HCT116 (cell line): ENCODE measurements at regions not wholly inside any gene's neighbourhood (a gene's known extent, or its start where the extent isn't known, plus 50 kb on each side); places are given as distances from the start of the nearest gene placed in this dataset.

Experiments used
- ATAC-seq: fragments of 200-7000 bp; cut with Tn5 transposase; 2 replicates; pipeline ENCODE4 v1.9.1; 2020; ENCODE audit warnings: mild to moderate bottlenecking, moderate library complexity
- BruUV-seq: library from RNA; stranded (reverse); fragments of 400-500 nt; replicated peaks from 2 replicates; lab custom pipeline; 2021; lab: Mats Ljungman, UMichigan
- CTCF ChIA-PET: fragments of 300-600 bp; sonication (Branson Sonifier 250); formaldehyde crosslinking; loops from one replicate; lab custom pipeline; 2021; ENCODE audit warnings: antibody characterized with exemption; lab: Charles Lee
- POLR2A ChIA-PET: fragments of 300-600, 350-600 bp; sonication (Branson Sonifier 250); formaldehyde crosslinking; loops from one replicate; lab custom pipeline; 2021; ENCODE audit warnings: antibody characterized with exemption; lab: Charles Lee
- RAD21 ChIA-PET, 2 experiments: fragments of 300-600 bp; sonication (Branson Sonifier 250); formaldehyde crosslinking; loops; one replicate each; lab custom pipeline; 2023; ENCODE audit warnings: low total read pairs in 2 of 2; ENCODE audit not compliant: uncharacterized antibody in 2 of 2, unreplicated experiment in 2 of 2, low non-redundant PET in 1 of 2; lab: Charles Lee
- DNase-seq: peaks from one replicate; pipeline ENCODE4 v3.0.0-alpha.2; 2010; ENCODE audit warnings: low read depth, low spot score
- H2AFZ ChIP-seq: fragments of 200-600 bp; shearing (Covaris generic), sonication (generic); 2 replicates; pipeline ENCODE4 v1.6.1; 2017; ENCODE audit warnings: low read depth, mixed run types, mixed read lengths, antibody characterized with exemption, low read length; ENCODE audit not compliant: poor library complexity, severe bottlenecking
- H3K27ac ChIP-seq: 2 replicates; pipeline ENCODE4 v1.5.1; 2012; ENCODE audit warnings: low read depth, low read length
- H3K27me3 ChIP-seq: fragments of 200-600 bp; sonication (generic); 2 replicates; pipeline ENCODE4 v1.6.1; 2016; ENCODE audit warnings: mixed run types, low read length, mixed read lengths; ENCODE audit not compliant: insufficient read depth
- H3K36me3 ChIP-seq, 2 experiments: fragments of 200-500 bp in 1 of 2; fragments of 200-600 bp in 1 of 2; sonication (Bioruptor generic) in 1 of 2; sonication (generic) in 1 of 2; 2 replicates each; pipeline versions ENCODE4 v1.5.1 to v1.6.1; 2014 to 2016; ENCODE audit warnings: low read length in 2 of 2, inconsistent platforms in 1 of 2, mixed read lengths in 1 of 2, mixed run types in 1 of 2; ENCODE audit not compliant: insufficient read depth in 2 of 2, control insufficient read depth in 1 of 2
- H3K4me1 ChIP-seq, 2 experiments: fragments of 200-600 bp in 1 of 2; sonication (generic) in 1 of 2; 2 replicates each; pipeline versions ENCODE4 v1.5.1 to v1.6.1; 2012 to 2017; ENCODE audit warnings: low read length in 2 of 2, inconsistent platforms in 1 of 2, mild to moderate bottlenecking in 1 of 2, mixed read lengths in 1 of 2, mixed run types in 1 of 2, moderate library complexity in 1 of 2; ENCODE audit not compliant: insufficient read depth in 2 of 2, control insufficient read depth in 1 of 2
- H3K4me2 ChIP-seq: fragments of 200-600 bp; sonication (generic); 2 replicates; pipeline ENCODE4 v1.6.1; 2017; ENCODE audit warnings: mixed run types, low read length, mixed read lengths
- H3K4me3 ChIP-seq, 2 experiments: fragments of 200-600 bp in 1 of 2; sonication (generic) in 1 of 2; replicated peaks in 1 of 2; 2 replicates each; pipeline ENCODE4 v1.5.1; 2011 to 2016; ENCODE audit warnings: low read length in 2 of 2, control low read depth in 1 of 2, low read depth in 1 of 2, mild to moderate bottlenecking in 1 of 2, mixed read lengths in 1 of 2, mixed run types in 1 of 2
- H3K79me2 ChIP-seq: fragments of 200-600 bp; sonication (generic); 2 replicates; pipeline ENCODE4 v1.6.1; 2017; ENCODE audit warnings: mild to moderate bottlenecking, mixed run types, low read length, moderate library complexity, mixed read lengths; ENCODE audit not compliant: insufficient read depth
- H3K9ac ChIP-seq: fragments of 200-600 bp; sonication (generic); 2 replicates; pipeline ENCODE4 v1.6.1; 2016; ENCODE audit warnings: low read length, mixed read lengths
- H3K9me2 ChIP-seq: fragments of 200-600 bp; sonication (generic), shearing (Covaris generic); 2 replicates; pipeline ENCODE4 v1.6.1; 2017; ENCODE audit warnings: mixed run types, mild to moderate bottlenecking, moderate library complexity; ENCODE audit not compliant: insufficient read depth
- H3K9me3 ChIP-seq, 2 experiments: fragments of 200-500 bp in 1 of 2; fragments of 200-600 bp in 1 of 2; sonication (Bioruptor generic) in 1 of 2; sonication (generic) in 1 of 2; 2 replicates each; pipeline ENCODE4 v1.6.1; 2014 to 2017; ENCODE audit warnings: low read length in 2 of 2, mixed read lengths in 2 of 2, inconsistent platforms in 1 of 2, low read depth in 1 of 2, mild to moderate bottlenecking in 1 of 2, mixed run types in 1 of 2, moderate library complexity in 1 of 2; ENCODE audit not compliant: control insufficient read depth in 1 of 2, insufficient read depth in 1 of 2
- H4K20me1 ChIP-seq: fragments of 200-600 bp; sonication (generic), shearing (Covaris generic); 2 replicates; pipeline ENCODE4 v1.6.1; 2017; ENCODE audit warnings: mixed run types, mild to moderate bottlenecking, moderate library complexity; ENCODE audit not compliant: insufficient read depth
- ATF3 ChIP-seq: IDR thresholded peaks from 2 replicates; pipeline ENCODE4 v1.6.1; 2012
- CBX3 ChIP-seq: IDR thresholded peaks from 2 replicates; pipeline ENCODE4 v1.6.1; 2012; ENCODE audit warnings: low read depth
- CEBPB ChIP-seq: IDR thresholded peaks from 2 replicates; pipeline ENCODE4 v1.6.1; 2012; ENCODE audit warnings: low read depth
- CTCF ChIP-seq, 3 experiments: fragments of 200-600 bp in 1 of 3; sonication (generic) in 1 of 3; IDR thresholded peaks in 2 of 3; conservative IDR thresholded peaks in 1 of 3; 2 replicates each; pipeline ENCODE4 v1.5.1; 2012 to 2017; ENCODE audit warnings: low read depth in 2 of 3, low read length in 2 of 3, antibody characterized with exemption in 1 of 3, borderline replicate concordance in 1 of 3, control low read depth in 1 of 3, mild to moderate bottlenecking in 1 of 3, mixed read lengths in 1 of 3, mixed run types in 1 of 3, moderate library complexity in 1 of 3; ENCODE audit not compliant: insufficient read depth in 1 of 3
- EGR1 ChIP-seq: IDR thresholded peaks from 2 replicates; pipeline ENCODE4 v1.6.1; 2012; ENCODE audit warnings: low read depth
- EZH2 ChIP-seq: fragments of 200-600 bp; sonication (generic); IDR thresholded peaks from 2 replicates; pipeline ENCODE4 v1.6.1; 2017; ENCODE audit warnings: antibody characterized with exemption, mixed run types
- EZH2phosphoT487 ChIP-seq: fragments of 200-600 bp; IDR thresholded peaks from 2 replicates; pipeline ENCODE4 v1.6.1; 2018; ENCODE audit warnings: antibody characterized with exemption, borderline replicate concordance
- FOSL1 ChIP-seq: IDR thresholded peaks from 2 replicates; pipeline ENCODE4 v1.6.1; 2012; ENCODE audit warnings: low read depth
- RAD21 ChIP-seq: IDR thresholded peaks from 2 replicates; pipeline ENCODE4 v1.6.1; 2012; ENCODE audit warnings: low read depth, mild to moderate bottlenecking
- REST ChIP-seq: IDR thresholded peaks from 2 replicates; pipeline ENCODE4 v1.6.1; 2012; ENCODE audit warnings: low read depth
- SIN3A ChIP-seq: IDR thresholded peaks from 2 replicates; pipeline ENCODE4 v1.6.1; 2012; ENCODE audit warnings: low read depth
- SRF ChIP-seq: IDR thresholded peaks from 2 replicates; pipeline ENCODE4 v1.6.1; 2012; ENCODE audit warnings: low read depth
- TCF7L2 ChIP-seq: IDR thresholded peaks from 2 replicates; pipeline ENCODE4 v1.7.0; 2011; ENCODE audit warnings: borderline replicate concordance, inconsistent platforms; ENCODE audit not compliant: insufficient read depth, insufficient read length; ENCODE audit errors: extremely low read depth
- YY1 ChIP-seq: IDR thresholded peaks from 2 replicates; pipeline ENCODE4 v1.6.1; 2011; ENCODE audit warnings: low read length, low read depth, moderate library complexity, mild to moderate bottlenecking; ENCODE audit not compliant: insufficient replicate concordance; ENCODE audit errors: extremely low read depth
- ZBTB33 ChIP-seq: IDR thresholded peaks from 2 replicates; pipeline ENCODE4 v1.6.1; 2011; ENCODE audit warnings: mild to moderate bottlenecking, low read length, moderate library complexity; ENCODE audit not compliant: insufficient replicate concordance; ENCODE audit errors: extremely low read depth
- ZFX ChIP-seq: fragments of 450-650 bp; IDR thresholded peaks from 2 replicates; pipeline ENCODE4 v1.6.1; 2017
- ZNF274 ChIP-seq: fragments of 200-500 bp; sonication (Bioruptor generic); IDR thresholded peaks from 2 replicates; pipeline ENCODE4 v1.6.1; 2014; ENCODE audit warnings: mild to moderate bottlenecking, low read depth, low read length, inconsistent platforms
- intact Hi-C: fragments of 100-400 bp; cut with micrococcal nuclease; formaldehyde crosslinking; loops from 2 replicates; pipeline ENCODE4 v1.10.0; 2022
- TF ChIP-seq, protein P1 (sequence below): IDR thresholded peaks from 2 replicates; pipeline ENCODE4 v1.6.1; 2012

GRCh38 chr15:31905054-31905453 lies 125.3 kb upstream of the CHRNA7 start:
- TF ChIP-seq ZNF274: no peak
- no peak for TF ChIP-seq EZH2phosphoT487
- TF ChIP-seq TCF7L2: no peak
- TF ChIP-seq EGR1: no peak
- no peak for TF ChIP-seq REST
- TF ChIP-seq FOSL1: no peak
- no peak for TF ChIP-seq ATF3
- no peak for TF ChIP-seq EZH2
- no peak for TF ChIP-seq RAD21
- TF ChIP-seq, protein P1, sequence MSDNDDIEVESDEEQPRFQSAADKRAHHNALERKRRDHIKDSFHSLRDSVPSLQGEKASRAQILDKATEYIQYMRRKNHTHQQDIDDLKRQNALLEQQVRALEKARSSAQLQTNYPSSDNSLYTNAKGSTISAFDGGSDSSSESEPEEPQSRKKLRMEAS: no peak
- TF ChIP-seq CTCF (IDR thresholded peaks at IDR 0.05 in 2 of 3, conservative IDR thresholded peaks at IDR 0.05 in 1 of 3; ENCODE audit: borderline replicate concordance in 1 of 3, insufficient read depth in 1 of 3, low read depth in 2 of 3, low read length in 2 of 3): no peak
- no peak for TF ChIP-seq ZFX
- no peak for TF ChIP-seq SRF
- TF ChIP-seq YY1: no peak
- no peak for TF ChIP-seq CBX3
- TF ChIP-seq CEBPB: no peak
- no peak for TF ChIP-seq ZBTB33
- no peak for TF ChIP-seq SIN3A
- Histone ChIP-seq H2AFZ (no peak overlapping the region), H3K4me3 (no peak overlapping the region), H3K79me2 (no peaks in the 10 kb centered on the region), H3K27ac (no peak overlapping the region), H3K9me3 (no peaks in the 10 kb centered on the region), H3K36me3 (no peaks in the 10 kb centered on the region), H3K27me3 (no peaks in the 10 kb centered on the region), H3K4me2 (peak overlapping the region; percentile 26; the same call in 1 of the 2 replicates), H3K4me1 (peaks cover 2 to 7% of the 10 kb centered on the region in 2 experiments; a peak in 3 of 4 replicates), H4K20me1 (no peaks in the 10 kb centered on the region), H3K9ac (no peak overlapping the region), H3K9me2 (no peaks in the 10 kb centered on the region)
- RAD21 ChIA-PET: no interaction called here
- CTCF ChIA-PET: no interaction called here
- intact Hi-C loops: no loop called here
- POLR2A ChIA-PET: no interaction called here
- DNase-seq (no peak), ATAC-seq (peak; percentile 97)
- BruUV-seq: no TSS peak
